ENCODE measurements at regions not wholly inside any gene's neighbourhood (a gene's known extent, or its start where the extent isn't known, plus 50 kb on each side); places are given as distances from the start of the nearest gene placed in this dataset.

- no peak for DNase-seq
Measured at GRCh38 chr10:7477538-7478334, 66.9 kb upstream of the SFMBT2 start.

GRCh38 chr10:7475939-7476338, 65.1 kb upstream of the SFMBT2 start:
- no peak for DNase-seq

- no peak for DNase-seq
Measured at GRCh38 chr10:7475046-7475911, 64.4 kb upstream of the SFMBT2 start.

GRCh38 chr10:7474388-7474787, 63.6 kb upstream of the SFMBT2 start:
- no peak for DNase-seq

GRCh38 chr10:7473474-7473873, 62.6 kb upstream of the SFMBT2 start:
- DNase-seq: no peak

- peak; percentile 19 for DNase-seq
Measured at GRCh38 chr10:7471720-7472367, 61.0 kb upstream of the SFMBT2 start.

GRCh38 chr10:7470371-7470770, 59.5 kb upstream of the SFMBT2 start:
- no peak for DNase-seq

- DNase-seq: no peak
Measured at GRCh38 chr10:7467031-7467667, 56.3 kb upstream of the SFMBT2 start.

GRCh38 chr10:7464691-7465090, 53.9 kb upstream of the SFMBT2 start:
- DNase-seq: no peak
